ENCODE measurements at regions not wholly inside any gene's neighbourhood (a gene's known extent, or its start where the extent isn't known, plus 50 kb on each side); places are given as distances from the start of the nearest gene placed in this dataset.

DNA sequence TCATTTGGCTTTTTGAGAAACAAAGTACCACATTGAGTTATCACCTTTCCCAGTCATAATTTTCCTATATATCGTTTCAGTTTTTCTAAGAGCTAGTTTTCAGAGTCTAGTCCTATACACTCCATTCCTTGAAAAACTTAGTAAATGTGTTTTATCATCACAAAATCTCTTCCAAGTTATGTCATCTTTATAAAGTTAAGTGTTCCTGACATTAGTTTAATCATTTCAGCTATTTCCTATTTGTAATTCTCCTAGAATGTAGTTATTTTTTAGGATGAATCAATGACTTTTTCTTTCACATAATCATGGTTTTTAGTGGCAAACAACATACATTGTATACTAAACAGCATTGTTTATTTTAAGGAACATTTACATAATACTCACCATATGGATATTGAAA lies 191.7 kb upstream of the BET1 start:
- Mint-ChIP-seq H3K4me3 (no peak overlapping the region), H3K27ac (ENCODE audit: unreplicated experiment) (no peak overlapping the region), H3K27me3 (ENCODE audit: low read depth) (no peaks in the 10 kb centered on the region), H3K9me3 (peaks cover 4% of the 10 kb centered on the region), H3K4me1 (no peaks in the 10 kb centered on the region), H3K36me3 (ENCODE audit: low read depth) (peaks cover 3% of the 10 kb centered on the region)
- no peak for TF ChIP-seq CTCF (conservative IDR thresholded peaks at IDR 0.05)
- no peak for DNase-seq (ENCODE audit: low read depth, low spot score)

- DNase-seq (ENCODE audit: low read depth, low spot score), result no peak
- no peaks in the 10 kb centered on the region for H3K9me3 Mint-ChIP-seq
- H3K4me3 Mint-ChIP-seq, result no peak overlapping the region
- H3K27ac Mint-ChIP-seq (ENCODE audit: unreplicated experiment), result no peak overlapping the region
- H3K4me1 Mint-ChIP-seq, result no peaks in the 10 kb centered on the region
- no peaks in the 10 kb centered on the region for H3K27me3 Mint-ChIP-seq (ENCODE audit: low read depth)
- no peaks in the 10 kb centered on the region for H3K36me3 Mint-ChIP-seq (ENCODE audit: low read depth)
- no peak for TF ChIP-seq CTCF (conservative IDR thresholded peaks at IDR 0.05)
Measured at GRCh38 chr7:94205529-94205928, 189.2 kb upstream of the COL1A2 start.

DNA sequence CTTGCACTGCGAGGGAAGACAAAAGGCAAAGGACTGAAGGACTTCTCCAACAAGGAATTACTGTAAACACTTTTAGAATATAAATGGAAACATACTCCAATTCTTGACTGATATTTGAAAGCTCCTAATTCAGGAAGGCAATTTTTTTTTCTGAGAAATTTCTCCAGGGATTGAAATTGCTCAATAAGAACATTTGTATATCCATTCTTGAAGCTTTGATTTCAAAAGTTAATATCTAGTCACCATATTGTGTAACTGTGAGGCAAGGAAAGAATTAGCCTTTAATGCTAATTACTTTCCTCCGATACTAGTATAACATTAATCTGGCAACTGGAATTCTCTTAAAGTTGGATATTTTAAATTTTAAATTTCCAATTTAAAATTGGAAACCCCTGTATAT lies 188.4 kb upstream of the COL1A2 start:
- no peaks in the 10 kb centered on the region for H3K36me3 Mint-ChIP-seq (ENCODE audit: low read depth)
- H3K4me3 Mint-ChIP-seq, result no peak overlapping the region
- no peak for DNase-seq (ENCODE audit: low read depth, low spot score)
- no peaks in the 10 kb centered on the region for H3K9me3 Mint-ChIP-seq
- H3K27me3 Mint-ChIP-seq (ENCODE audit: low read depth), result no peaks in the 10 kb centered on the region
- H3K4me1 Mint-ChIP-seq, result no peaks in the 10 kb centered on the region
- TF ChIP-seq CTCF (conservative IDR thresholded peaks at IDR 0.05), result no peak
- no peak overlapping the region for H3K27ac Mint-ChIP-seq (ENCODE audit: unreplicated experiment)

DNA sequence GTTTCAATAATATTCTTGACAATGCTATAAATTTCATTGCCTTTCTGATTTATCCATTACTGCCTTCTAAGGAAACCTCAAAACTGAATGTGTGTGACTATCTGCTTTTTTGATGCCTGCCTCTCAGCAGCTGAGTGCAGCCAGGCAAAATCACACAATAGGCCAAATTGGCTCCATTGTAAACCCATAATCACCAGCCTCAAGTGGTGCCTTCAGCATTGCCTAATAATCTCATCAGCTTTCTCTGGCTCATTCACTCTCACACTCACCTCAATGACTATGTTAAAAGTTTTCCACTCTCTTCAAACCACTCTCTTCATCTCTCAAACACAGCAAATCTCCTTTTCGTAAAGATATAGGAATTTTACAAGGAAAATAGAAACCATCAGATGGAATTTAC lies 182.5 kb upstream of the COL1A2 start:
- TF ChIP-seq CTCF (conservative IDR thresholded peaks at IDR 0.05), result no peak
- Mint-ChIP-seq H3K9me3 (no peaks in the 10 kb centered on the region), H3K27ac (ENCODE audit: unreplicated experiment) (no peak overlapping the region), H3K27me3 (ENCODE audit: low read depth) (no peaks in the 10 kb centered on the region), H3K4me1 (no peaks in the 10 kb centered on the region), H3K4me3 (no peak overlapping the region), H3K36me3 (ENCODE audit: low read depth) (no peaks in the 10 kb centered on the region)
- no peak for DNase-seq (ENCODE audit: low read depth, low spot score)

- H3K36me3 Mint-ChIP-seq (ENCODE audit: low read depth), result peaks cover 3% of the 10 kb centered on the region
- H3K27ac Mint-ChIP-seq (ENCODE audit: unreplicated experiment), result no peak overlapping the region
- H3K4me3 Mint-ChIP-seq, result no peak overlapping the region
- H3K27me3 Mint-ChIP-seq (ENCODE audit: low read depth), result no peaks in the 10 kb centered on the region
- H3K9me3 Mint-ChIP-seq, result no peaks in the 10 kb centered on the region
- DNase-seq (ENCODE audit: low read depth, low spot score), result no peak
- H3K4me1 Mint-ChIP-seq, result no peaks in the 10 kb centered on the region
- TF ChIP-seq CTCF (conservative IDR thresholded peaks at IDR 0.05), result no peak
Measured at GRCh38 chr7:94216944-94217461, 177.7 kb upstream of the COL1A2 start.

DNA sequence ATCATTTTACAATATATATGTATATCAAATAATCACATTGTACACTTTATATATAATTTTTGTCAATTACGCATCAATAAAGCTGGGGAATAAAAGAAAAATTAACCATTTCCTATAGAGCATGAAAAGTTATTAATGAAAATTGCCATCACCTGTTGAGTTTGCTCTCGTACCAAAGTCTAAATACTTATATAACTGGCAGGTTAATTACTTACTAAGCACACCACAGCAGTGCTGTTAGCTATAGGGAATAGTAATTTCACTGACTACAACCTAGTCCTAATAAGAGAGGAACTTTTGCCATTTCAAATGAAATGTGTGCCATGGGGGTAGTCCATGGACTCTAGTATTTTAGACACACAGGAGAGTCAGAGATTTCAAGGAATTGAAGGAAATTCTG lies 176.9 kb upstream of the COL1A2 start:
- Mint-ChIP-seq H3K27me3 (ENCODE audit: low read depth) (no peaks in the 10 kb centered on the region), H3K36me3 (ENCODE audit: low read depth) (peaks cover 3% of the 10 kb centered on the region), H3K4me3 (no peak overlapping the region), H3K27ac (ENCODE audit: unreplicated experiment) (no peak overlapping the region), H3K4me1 (no peaks in the 10 kb centered on the region), H3K9me3 (no peaks in the 10 kb centered on the region)
- TF ChIP-seq CTCF (conservative IDR thresholded peaks at IDR 0.05), result no peak
- no peak for DNase-seq (ENCODE audit: low read depth, low spot score)
